ENCODE measurements at regions not wholly inside any gene's neighbourhood (a gene's known extent, or its start where the extent isn't known, plus 50 kb on each side); places are given as distances from the start of the nearest gene placed in this dataset.
A peak's percentile ranks its signal among the peaks of the same experiment; 100 is the strongest.

DNA sequence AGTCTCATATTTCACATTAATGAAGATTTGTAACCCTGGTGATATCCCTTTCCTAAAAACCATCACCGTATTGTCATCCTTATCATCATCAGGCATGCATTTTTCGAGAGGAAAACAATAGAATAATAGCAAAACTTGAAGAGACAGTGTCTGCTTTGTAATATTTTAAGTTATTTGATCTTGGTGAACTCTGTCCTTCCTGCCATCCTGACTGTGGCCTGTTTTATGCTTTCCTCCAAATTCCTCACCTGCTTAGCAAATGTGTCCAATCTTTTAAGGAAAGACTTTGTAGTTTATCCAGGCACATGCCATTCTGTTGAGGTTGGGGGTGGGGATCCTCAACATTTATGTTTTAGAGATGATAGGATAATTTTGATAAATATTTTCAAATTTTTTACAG lies 306.1 kb upstream of the COL8A1 start:
- H4K20me1 ChIP-seq (ENCODE audit: insufficient read depth, low read length): no peaks in the 10 kb centered on the region
- H3K27me3 Mint-ChIP-seq (ENCODE audit: low read depth, unreplicated experiment): no peaks in the 10 kb centered on the region
- H3K79me2 ChIP-seq (ENCODE audit: insufficient read depth, low read length): no peaks in the 10 kb centered on the region
- H3K4me3 ChIP-seq (ENCODE audit: insufficient read depth, low read depth, low read length): no peak overlapping the region
- no peaks in the 10 kb centered on the region for H3K27me3 ChIP-seq (ENCODE audit: insufficient read depth, low read length)
- H3K9me3 ChIP-seq (ENCODE audit: insufficient read depth, low read depth, low read length): no peaks in the 10 kb centered on the region
- no peak for DNase-seq (ENCODE audit: low read depth)
- no peaks in the 10 kb centered on the region for H3K36me3 Mint-ChIP-seq (ENCODE audit: low read depth, unreplicated experiment)
- no peaks in the 10 kb centered on the region for H3K36me3 ChIP-seq (ENCODE audit: insufficient read depth, low read length)
- H2AFZ ChIP-seq (ENCODE audit: low read depth, low read length): no peak overlapping the region
- no peak overlapping the region for H3K9ac ChIP-seq (ENCODE audit: low read length)
- no peak overlapping the region for H3K27ac Mint-ChIP-seq (ENCODE audit: unreplicated experiment)
- peaks cover 15% of the 10 kb centered on the region for H3K4me1 Mint-ChIP-seq (ENCODE audit: low read depth, unreplicated experiment)
- no peak overlapping the region for H3K4me2 ChIP-seq (ENCODE audit: low read length)
- TF ChIP-seq EZH2 (IDR thresholded peaks at IDR 0.05; ENCODE audit: insufficient read depth, low read length): no peak
- TF ChIP-seq, protein P1, sequence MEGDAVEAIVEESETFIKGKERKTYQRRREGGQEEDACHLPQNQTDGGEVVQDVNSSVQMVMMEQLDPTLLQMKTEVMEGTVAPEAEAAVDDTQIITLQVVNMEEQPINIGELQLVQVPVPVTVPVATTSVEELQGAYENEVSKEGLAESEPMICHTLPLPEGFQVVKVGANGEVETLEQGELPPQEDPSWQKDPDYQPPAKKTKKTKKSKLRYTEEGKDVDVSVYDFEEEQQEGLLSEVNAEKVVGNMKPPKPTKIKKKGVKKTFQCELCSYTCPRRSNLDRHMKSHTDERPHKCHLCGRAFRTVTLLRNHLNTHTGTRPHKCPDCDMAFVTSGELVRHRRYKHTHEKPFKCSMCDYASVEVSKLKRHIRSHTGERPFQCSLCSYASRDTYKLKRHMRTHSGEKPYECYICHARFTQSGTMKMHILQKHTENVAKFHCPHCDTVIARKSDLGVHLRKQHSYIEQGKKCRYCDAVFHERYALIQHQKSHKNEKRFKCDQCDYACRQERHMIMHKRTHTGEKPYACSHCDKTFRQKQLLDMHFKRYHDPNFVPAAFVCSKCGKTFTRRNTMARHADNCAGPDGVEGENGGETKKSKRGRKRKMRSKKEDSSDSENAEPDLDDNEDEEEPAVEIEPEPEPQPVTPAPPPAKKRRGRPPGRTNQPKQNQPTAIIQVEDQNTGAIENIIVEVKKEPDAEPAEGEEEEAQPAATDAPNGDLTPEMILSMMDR (IDR thresholded peaks at IDR 0.05; ENCODE audit: insufficient read depth, low read depth, low read length): no peak
- H3K27ac ChIP-seq (ENCODE audit: low read depth, low read length): no peak overlapping the region
- no peak for FAIRE-seq
- H3K9me3 Mint-ChIP-seq (ENCODE audit: unreplicated experiment): no peaks in the 10 kb centered on the region
- no peak overlapping the region for H3K4me3 Mint-ChIP-seq (ENCODE audit: unreplicated experiment)
- peaks cover 13% of the 10 kb centered on the region for H3K4me1 ChIP-seq (ENCODE audit: insufficient read depth, low read length)

DNA sequence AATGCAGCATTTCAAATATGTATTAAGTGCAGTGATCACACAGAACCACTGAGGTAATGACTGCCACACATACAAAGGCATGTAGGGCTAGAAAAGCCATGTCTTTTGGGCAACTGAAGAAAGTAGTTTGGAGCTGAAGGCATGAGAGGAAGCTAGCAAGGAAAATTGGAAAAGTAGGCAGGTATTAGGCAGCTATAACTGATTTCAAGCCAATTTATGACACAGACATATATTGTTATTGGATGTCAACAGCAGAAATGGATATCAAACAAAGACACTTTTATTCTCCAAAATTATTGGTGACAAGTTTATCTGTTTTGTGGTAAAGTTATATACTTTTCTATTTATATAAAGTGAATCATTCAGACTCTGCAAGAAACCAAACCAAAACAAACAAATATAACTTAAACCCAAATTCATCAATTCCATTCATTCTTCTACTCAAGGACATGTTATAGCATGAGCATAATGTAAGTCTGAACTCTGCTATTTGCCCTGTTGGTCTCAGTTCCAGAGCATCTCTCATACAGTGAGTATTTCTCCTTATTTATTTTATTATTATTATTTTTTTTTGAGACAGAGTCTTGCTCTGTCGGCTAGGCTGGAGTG lies 307.4 kb upstream of the COL8A1 start:
- H3K9me3 ChIP-seq (ENCODE audit: insufficient read depth, low read depth, low read length): no peaks in the 10 kb centered on the region
- no peaks in the 10 kb centered on the region for H3K36me3 Mint-ChIP-seq (ENCODE audit: low read depth, unreplicated experiment)
- H3K27ac Mint-ChIP-seq (ENCODE audit: unreplicated experiment): peak overlapping the region; percentile 13
- no peaks in the 10 kb centered on the region for H3K9me3 Mint-ChIP-seq (ENCODE audit: unreplicated experiment)
- no peaks in the 10 kb centered on the region for H3K27me3 Mint-ChIP-seq (ENCODE audit: low read depth, unreplicated experiment)
- DNase-seq (ENCODE audit: low read depth) (peak; percentile 34), FAIRE-seq (peak; percentile 32)
- H4K20me1 ChIP-seq (ENCODE audit: insufficient read depth, low read length): no peaks in the 10 kb centered on the region
- no peak overlapping the region for H3K4me2 ChIP-seq (ENCODE audit: low read length)
- no peak overlapping the region for H3K27ac ChIP-seq (ENCODE audit: low read depth, low read length)
- H3K4me3 ChIP-seq (ENCODE audit: insufficient read depth, low read depth, low read length): no peak overlapping the region
- H3K9ac ChIP-seq (ENCODE audit: low read length): no peak overlapping the region
- TF ChIP-seq, protein P1 (IDR thresholded peaks at IDR 0.05; ENCODE audit: insufficient read depth, low read depth, low read length): no peak
- no peak for TF ChIP-seq EZH2 (IDR thresholded peaks at IDR 0.05; ENCODE audit: insufficient read depth, low read length)
- H3K4me3 Mint-ChIP-seq (ENCODE audit: unreplicated experiment): no peak overlapping the region
- no peak overlapping the region for H2AFZ ChIP-seq (ENCODE audit: low read depth, low read length)
- peaks cover 13% of the 10 kb centered on the region for H3K4me1 ChIP-seq (ENCODE audit: insufficient read depth, low read length)
- H3K36me3 ChIP-seq (ENCODE audit: insufficient read depth, low read length): no peaks in the 10 kb centered on the region
- no peaks in the 10 kb centered on the region for H3K27me3 ChIP-seq (ENCODE audit: insufficient read depth, low read length)
- peaks cover 15% of the 10 kb centered on the region for H3K4me1 Mint-ChIP-seq (ENCODE audit: low read depth, unreplicated experiment)
- H3K79me2 ChIP-seq (ENCODE audit: insufficient read depth, low read length): no peaks in the 10 kb centered on the region

DNA sequence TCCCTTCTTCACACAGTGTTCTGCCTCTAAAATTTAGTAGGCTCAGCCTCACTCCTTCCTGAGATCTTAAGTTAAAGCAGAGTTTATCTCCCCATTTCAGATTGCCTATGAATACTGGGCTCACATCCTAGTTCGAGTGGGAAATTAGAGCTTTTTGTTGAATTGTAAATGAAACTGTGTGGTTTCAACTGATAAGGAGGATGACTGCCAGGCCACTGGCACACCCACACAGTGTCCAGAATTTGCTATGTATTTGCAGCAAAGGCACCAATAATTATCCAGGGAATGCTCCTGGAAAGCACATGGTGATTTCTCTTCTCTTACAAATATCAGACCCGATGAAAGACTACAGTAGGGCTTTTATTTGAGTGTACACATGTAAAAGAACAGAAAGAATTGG lies 308.1 kb upstream of the COL8A1 start:
- Mint-ChIP-seq H3K36me3 (ENCODE audit: low read depth, unreplicated experiment) (no peaks in the 10 kb centered on the region), H3K9me3 (ENCODE audit: unreplicated experiment) (no peaks in the 10 kb centered on the region), H3K27me3 (ENCODE audit: low read depth, unreplicated experiment) (no peaks in the 10 kb centered on the region), H3K4me1 (ENCODE audit: low read depth, unreplicated experiment) (peaks cover 20% of the 10 kb centered on the region), H3K27ac (ENCODE audit: unreplicated experiment) (peak overlapping the region; percentile 13), H3K4me3 (ENCODE audit: unreplicated experiment) (no peak overlapping the region)
- no peak for FAIRE-seq
- Histone ChIP-seq H3K36me3 (ENCODE audit: insufficient read depth, low read length) (no peaks in the 10 kb centered on the region), H2AFZ (ENCODE audit: low read depth, low read length) (no peak overlapping the region), H3K9me3 (ENCODE audit: insufficient read depth, low read depth, low read length) (no peaks in the 10 kb centered on the region), H3K79me2 (ENCODE audit: insufficient read depth, low read length) (no peaks in the 10 kb centered on the region), H3K4me2 (ENCODE audit: low read length) (peak overlapping the region; percentile 40), H3K27ac (ENCODE audit: low read depth, low read length) (no peak overlapping the region), H3K9ac (ENCODE audit: low read length) (no peak overlapping the region), H4K20me1 (ENCODE audit: insufficient read depth, low read length) (no peaks in the 10 kb centered on the region), H3K4me3 (ENCODE audit: insufficient read depth, low read depth, low read length) (no peak overlapping the region), H3K4me1 (ENCODE audit: insufficient read depth, low read length) (peaks cover 13% of the 10 kb centered on the region), H3K27me3 (ENCODE audit: insufficient read depth, low read length) (no peaks in the 10 kb centered on the region)
- peak; percentile 88 for DNase-seq (ENCODE audit: low read depth)
- TF ChIP-seq, protein P1 (IDR thresholded peaks at IDR 0.05; ENCODE audit: insufficient read depth, low read depth, low read length): no peak
- TF ChIP-seq EZH2 (IDR thresholded peaks at IDR 0.05; ENCODE audit: insufficient read depth, low read length): no peak
